GM23338 (cell line): ENCODE measurements at regions not wholly inside any gene's neighbourhood (a gene's known extent, or its start where the extent isn't known, plus 50 kb on each side); places are given as distances from the start of the nearest gene placed in this dataset.

Source experiments
- ATAC-seq: fragments of 200-7000 bp; cut with Tn5 transposase; 3 replicates; pipeline ENCODE4 v1.9.1; 2020
- DNase-seq: peaks from one replicate; pipeline ENCODE4 v3.0.0-alpha.2; 2015; ENCODE audit warnings: low spot score
- H2AFZ ChIP-seq: fragments of 200-600 bp; sonication (generic); 2 replicates; pipeline ENCODE4 v1.8.0; 2016; ENCODE audit warnings: antibody characterized with exemption, mild to moderate bottlenecking, moderate library complexity
- H3F3A ChIP-seq: fragments of 200-600 bp; sonication (generic); replicated peaks from 2 replicates; pipeline ENCODE4 v1.8.0; 2017; ENCODE audit warnings: antibody characterized with exemption, mixed run types, low read depth
- H3K27ac ChIP-seq: fragments of 200-600 bp; sonication (generic); 2 replicates; pipeline ENCODE4 v1.6.1; 2016; ENCODE audit warnings: low read depth
- H3K27me3 ChIP-seq: fragments of 200-600 bp; sonication (generic); 2 replicates; pipeline ENCODE4 v1.8.0; 2016; ENCODE audit warnings: mild to moderate bottlenecking, mixed run types, moderate library complexity; ENCODE audit not compliant: insufficient read depth
- H3K36me3 ChIP-seq: fragments of 200-600 bp; sonication (generic); 2 replicates; pipeline ENCODE4 v1.8.0; 2016; ENCODE audit warnings: mild to moderate bottlenecking; ENCODE audit not compliant: insufficient read depth
- H3K4me1 ChIP-seq: fragments of 200-600 bp; sonication (generic); 2 replicates; pipeline ENCODE4 v1.8.0; 2016; ENCODE audit warnings: mild to moderate bottlenecking, moderate library complexity; ENCODE audit not compliant: insufficient read depth
- H3K4me2 ChIP-seq: fragments of 200-600 bp; sonication (generic); 2 replicates; pipeline ENCODE4 v1.7.1; 2017; ENCODE audit warnings: mixed run types
- H3K4me3 ChIP-seq: fragments of 200-600 bp; sonication (generic); 2 replicates; pipeline ENCODE4 v1.6.1; 2016; ENCODE audit warnings: mixed run types
- H3K79me2 ChIP-seq: fragments of 200-600 bp; sonication (generic); replicated peaks from 2 replicates; pipeline ENCODE4 v1.8.0; 2017; ENCODE audit warnings: mild to moderate bottlenecking; ENCODE audit not compliant: insufficient read depth
- H3K9me2 ChIP-seq: fragments of 200-600 bp; sonication (generic); 2 replicates; pipeline ENCODE4 v1.8.0; 2017; ENCODE audit not compliant: insufficient read depth
- H4K20me1 ChIP-seq: fragments of 200-600 bp; sonication (generic); replicated peaks from 2 replicates; pipeline ENCODE4 v1.8.0; 2017; ENCODE audit warnings: mild to moderate bottlenecking; ENCODE audit not compliant: insufficient read depth
- H3K27ac Mint-ChIP-seq: 2 replicates; pipeline ENCODE4 v1.8.0; 2020; ENCODE audit warnings: inconsistent platforms, mild to moderate bottlenecking, moderate library complexity, mixed read lengths
- H3K27me3 Mint-ChIP-seq: 3 replicates; pipeline ENCODE4 v1.8.0; 2022; ENCODE audit warnings: low read depth, mild to moderate bottlenecking, moderate library complexity, mixed read lengths, inconsistent platforms; ENCODE audit not compliant: insufficient read depth, poor library complexity
- H3K36me3 Mint-ChIP-seq: 3 replicates; pipeline ENCODE4 v1.8.0; 2021; ENCODE audit warnings: low read depth, mild to moderate bottlenecking, inconsistent platforms, moderate library complexity, mixed read lengths
- H3K4me1 Mint-ChIP-seq: 3 replicates; pipeline ENCODE4 v1.8.0; 2020; ENCODE audit warnings: mild to moderate bottlenecking, inconsistent platforms, mixed read lengths
- H3K4me3 Mint-ChIP-seq: 3 replicates; pipeline ENCODE4 v1.8.0; 2021; ENCODE audit warnings: moderate library complexity, mild to moderate bottlenecking, inconsistent platforms, mixed read lengths
- H3K9me3 Mint-ChIP-seq: 3 replicates; pipeline ENCODE4 v1.8.0; 2020; ENCODE audit warnings: moderate library complexity, mild to moderate bottlenecking, inconsistent platforms, mixed read lengths
- CREB1 ChIP-seq: fragments of 250-450 bp; sonication (Bioruptor Pico); IDR thresholded peaks from 2 replicates; pipeline ENCODE4 v1.5.0; 2020; ENCODE audit warnings: low read depth, mild to moderate bottlenecking, moderate library complexity
- CTCF ChIP-seq, 2 experiments: fragments of 200-600 bp in 1 of 2; sonication (generic) in 1 of 2; conservative IDR thresholded peaks; 2 replicates each; pipeline versions ENCODE4 v1.5.1 to v1.6.1; 2016 to 2017; ENCODE audit warnings: antibody characterized with exemption in 2 of 2, low read depth in 2 of 2, mild to moderate bottlenecking in 2 of 2, moderate library complexity in 1 of 2
- ETS1 ChIP-seq: IDR thresholded peaks from 2 replicates; pipeline ENCODE4 v1.6.1; 2016; ENCODE audit warnings: antibody characterized with exemption
- EZH2 ChIP-seq: fragments of 200-600 bp; sonication (generic); IDR thresholded peaks from one replicate; pipeline ENCODE4 v1.8.0; 2017; ENCODE audit warnings: antibody characterized with exemption, mild to moderate bottlenecking, low read depth; ENCODE audit not compliant: unreplicated experiment
- EZH2phosphoT487 ChIP-seq: fragments of 200-600 bp; sonication (generic); IDR thresholded peaks from one replicate; pipeline ENCODE4 v1.8.1; 2018; ENCODE audit warnings: antibody characterized with exemption; ENCODE audit not compliant: unreplicated experiment
- JUNB ChIP-seq: IDR thresholded peaks from one replicate; pipeline ENCODE4 v1.6.1; 2016; ENCODE audit warnings: antibody characterized with exemption; ENCODE audit not compliant: unreplicated experiment
- NANOG ChIP-seq: IDR thresholded peaks from 2 replicates; pipeline ENCODE4 v1.6.1; 2016; ENCODE audit warnings: antibody characterized with exemption, borderline replicate concordance
- POLR2AphosphoS5 ChIP-seq: IDR thresholded peaks from 2 replicates; pipeline ENCODE4 v1.6.1; 2016; ENCODE audit warnings: antibody characterized with exemption, low read depth
- REST ChIP-seq: IDR thresholded peaks from one replicate; pipeline ENCODE4 v1.6.1; 2018; ENCODE audit warnings: antibody characterized with exemption; ENCODE audit not compliant: unreplicated experiment
- STAT1 ChIP-seq: IDR thresholded peaks from one replicate; pipeline ENCODE4 v1.6.1; 2016; ENCODE audit warnings: antibody characterized with exemption; ENCODE audit not compliant: unreplicated experiment
- ZNF114 ChIP-seq: fragments of 250-450 bp; sonication (Bioruptor Pico); IDR thresholded peaks from 2 replicates; pipeline ENCODE4 v1.5.0; 2020; ENCODE audit warnings: mild to moderate bottlenecking, moderate library complexity
- ZNF331 ChIP-seq: fragments of 250-450 bp; sonication (Bioruptor Pico); IDR thresholded peaks from 2 replicates; pipeline ENCODE4 v1.5.0; 2020; ENCODE audit warnings: low read depth, mild to moderate bottlenecking, moderate library complexity
- ZNF462 ChIP-seq: fragments of 250-450 bp; sonication (Bioruptor Pico); IDR thresholded peaks from 2 replicates; pipeline ENCODE4 v1.5.0; 2020; ENCODE audit warnings: mild to moderate bottlenecking, moderate library complexity

GRCh38 chr6:126233192-126233591 is 106.7 kb upstream of the CENPW start:
- ATAC-seq, result no peak
- H3K27me3 Mint-ChIP-seq, result no peaks in the 10 kb centered on the region
- no peak overlapping the region for H3K27ac ChIP-seq
- H3K27me3 ChIP-seq, result no peaks in the 10 kb centered on the region
- no peaks in the 10 kb centered on the region for H3K36me3 Mint-ChIP-seq
- H3K4me3 Mint-ChIP-seq, result no peak overlapping the region
- H3K9me3 Mint-ChIP-seq, result no peaks in the 10 kb centered on the region
- no peak overlapping the region for H2AFZ ChIP-seq
- H3K27ac Mint-ChIP-seq, result no peak overlapping the region
- no peak overlapping the region for H3K4me3 ChIP-seq
- H3K36me3 ChIP-seq, result no peaks in the 10 kb centered on the region
- DNase-seq, result no peak
- no peaks in the 10 kb centered on the region for H3K79me2 ChIP-seq
- no peaks in the 10 kb centered on the region for H4K20me1 ChIP-seq
- peaks cover 2% of the 10 kb centered on the region; the same call in 1 of the 2 replicates for H3K4me1 ChIP-seq
- TF ChIP-seq NANOG (no peak), STAT1 (no peak), ZNF462 (CRISPR knock-in tag) (no peak), REST (no peak), CTCF (conservative IDR thresholded peaks at IDR 0.05; ENCODE audit: low read depth in 2 of 2) (no peak), CREB1 (CRISPR knock-in tag) (no peak), EZH2phosphoT487 (no peak), EZH2 (no peak), ZNF331 (no peak), POLR2AphosphoS5 (no peak), ZNF114 (no peak), JUNB (no peak), ETS1 (no peak)
- peaks cover 1% of the 10 kb centered on the region; the same call in 2 of the 3 replicates for H3K4me1 Mint-ChIP-seq
- no peaks in the 10 kb centered on the region for H3K9me2 ChIP-seq
- no peak overlapping the region for H3K4me2 ChIP-seq
- no peaks in the 10 kb centered on the region for H3F3A ChIP-seq
